AG04450 (cell line): ENCODE measurements at regions not wholly inside any gene's neighbourhood (a gene's known extent, or its start where the extent isn't known, plus 50 kb on each side); places are given as distances from the start of the nearest gene placed in this dataset.
"Not testable (repeated sequence)": the region's sequence is repeated elsewhere in the genome, so short reads cannot be mapped to it uniquely, and the experiment has no call there.

Source experiments
- CTCF ChIA-PET: fragments of 300-600, 350-600 bp; formaldehyde crosslinking; extraction: SDS; loops from one replicate; lab custom pipeline; 2022; ENCODE audit warnings: antibody characterized with exemption, inconsistent platforms; lab: Charles Lee
- POLR2A ChIA-PET: fragments of 350-600 bp; formaldehyde crosslinking; extraction: SDS; loops from one replicate; lab custom pipeline; 2021; ENCODE audit warnings: antibody characterized with exemption, inconsistent platforms; lab: Yijun Ruan, JAX
- DNase-seq: peaks from one replicate; pipeline ENCODE4 v3.0.0-alpha.2; 2011; ENCODE audit warnings: low read depth, low spot score
- H3K27ac ChIP-seq: one replicate; pipeline ENCODE4 v1.5.1; 2012; ENCODE audit warnings: low read depth, low read length, control low read depth
- H3K27me3 ChIP-seq: one replicate; pipeline ENCODE4 v1.6.0; 2012; ENCODE audit warnings: low read length; ENCODE audit not compliant: control insufficient read depth, insufficient read depth
- H3K4me3 ChIP-seq: 2 replicates; pipeline ENCODE4 v1.5.1; 2011; ENCODE audit warnings: mild to moderate bottlenecking, low read depth, low read length, control low read depth
- H3K9me3 ChIP-seq: 2 replicates; pipeline ENCODE4 v1.5.1; 2012; ENCODE audit warnings: low read length; ENCODE audit not compliant: control insufficient read depth, insufficient read depth

- CTCF ChIA-PET = not testable (repeated sequence)
Measured at GRCh38 chr7:76763977-76764376, 136.9 kb upstream of the POMZP3 start.

GRCh38 chr7:76760546-76761220 lies 133.6 kb upstream of the POMZP3 start:
- H3K27ac ChIP-seq, H3K27me3 ChIP-seq, H3K9me3 ChIP-seq, DNase-seq, H3K4me3 ChIP-seq, CTCF ChIA-PET, POLR2A ChIA-PET: not testable (repeated sequence)

More at GRCh38 chr7:76763977-76764376, 136.9 kb upstream of the POMZP3 start:
- H3K27me3 ChIP-seq, DNase-seq, H3K27ac ChIP-seq, POLR2A ChIA-PET, H3K9me3 ChIP-seq, H3K4me3 ChIP-seq: not testable (repeated sequence)

GRCh38 chr7:76739538-76739937 lies 112.5 kb upstream of the POMZP3 start:
- H3K27me3 ChIP-seq, H3K27ac ChIP-seq, CTCF ChIA-PET, POLR2A ChIA-PET, H3K9me3 ChIP-seq, H3K4me3 ChIP-seq, DNase-seq: not testable (repeated sequence)

- DNase-seq, CTCF ChIA-PET, H3K4me3 ChIP-seq, POLR2A ChIA-PET, H3K27ac ChIP-seq, H3K9me3 ChIP-seq, H3K27me3 ChIP-seq: not testable (repeated sequence)
Measured at GRCh38 chr7:76736724-76737123, 109.6 kb upstream of the POMZP3 start.

- H3K4me3 ChIP-seq, H3K27me3 ChIP-seq, H3K27ac ChIP-seq, H3K9me3 ChIP-seq, CTCF ChIA-PET, POLR2A ChIA-PET, DNase-seq: not testable (repeated sequence)
Measured at GRCh38 chr7:76736091-76736490, 109.0 kb upstream of the POMZP3 start.

GRCh38 chr7:76735668-76736067 lies 108.6 kb upstream of the POMZP3 start:
- H3K4me3 ChIP-seq, CTCF ChIA-PET, DNase-seq, H3K27ac ChIP-seq, H3K27me3 ChIP-seq, POLR2A ChIA-PET, H3K9me3 ChIP-seq: not testable (repeated sequence)

- H3K9me3 ChIP-seq, H3K27me3 ChIP-seq, H3K27ac ChIP-seq, POLR2A ChIA-PET, CTCF ChIA-PET, DNase-seq, H3K4me3 ChIP-seq: not testable (repeated sequence)
Measured at GRCh38 chr7:76728571-76728974, 101.5 kb upstream of the POMZP3 start.

- H3K4me3 ChIP-seq, H3K27me3 ChIP-seq, H3K27ac ChIP-seq, CTCF ChIA-PET, H3K9me3 ChIP-seq, POLR2A ChIA-PET, DNase-seq: not testable (repeated sequence)
Measured at GRCh38 chr7:76723928-76724327, 96.8 kb upstream of the POMZP3 start.

- DNase-seq, H3K9me3 ChIP-seq, H3K4me3 ChIP-seq, CTCF ChIA-PET, H3K27me3 ChIP-seq, H3K27ac ChIP-seq, POLR2A ChIA-PET: not testable (repeated sequence)
Measured at GRCh38 chr7:76716551-76716950, 89.5 kb upstream of the POMZP3 start.

- DNase-seq, CTCF ChIA-PET, H3K27me3 ChIP-seq, H3K9me3 ChIP-seq, H3K4me3 ChIP-seq, POLR2A ChIA-PET, H3K27ac ChIP-seq: not testable (repeated sequence)
Measured at GRCh38 chr7:76712926-76713325, 85.8 kb upstream of the POMZP3 start.

GRCh38 chr7:76711648-76712047 lies 84.6 kb upstream of the POMZP3 start:
- POLR2A ChIA-PET, H3K9me3 ChIP-seq, H3K27ac ChIP-seq, DNase-seq, H3K27me3 ChIP-seq, CTCF ChIA-PET, H3K4me3 ChIP-seq: not testable (repeated sequence)

- DNase-seq, CTCF ChIA-PET, H3K4me3 ChIP-seq, H3K27me3 ChIP-seq, H3K27ac ChIP-seq, H3K9me3 ChIP-seq, POLR2A ChIA-PET: not testable (repeated sequence)
Measured at GRCh38 chr7:76709703-76710102, 82.6 kb upstream of the POMZP3 start.
